H9 (cell line): ENCODE measurements at regions not wholly inside any gene's neighbourhood (a gene's known extent, or its start where the extent isn't known, plus 50 kb on each side); places are given as distances from the start of the nearest gene placed in this dataset.

Experiments
- DNase-seq: peaks from one replicate; pipeline ENCODE4 v3.0.0-alpha.2; 2017
- H2AFZ ChIP-seq: one replicate; pipeline ENCODE4 v1.6.1; 2013; ENCODE audit warnings: mild to moderate bottlenecking, low read length, control low read depth, moderate library complexity
- H2AK5ac ChIP-seq: 2 replicates; pipeline ENCODE4 v1.6.1; 2013; ENCODE audit warnings: low read length, control low read depth, mixed read lengths; ENCODE audit not compliant: insufficient read length
- H2BK120ac ChIP-seq: one replicate; pipeline ENCODE4 v1.6.1; 2013; ENCODE audit warnings: low read depth, mild to moderate bottlenecking, low read length, control low read depth, inconsistent platforms; ENCODE audit not compliant: poor library complexity, severe bottlenecking
- H2BK12ac ChIP-seq: 2 replicates; pipeline ENCODE4 v1.6.1; 2013; ENCODE audit warnings: low read length, control low read depth, mixed read lengths, low read depth; ENCODE audit not compliant: insufficient read length
- H2BK15ac ChIP-seq: 2 replicates; pipeline ENCODE4 v1.6.1; 2013; ENCODE audit warnings: low read depth, low read length, control low read depth
- H2BK20ac ChIP-seq: one replicate; pipeline ENCODE4 v1.6.1; 2013; ENCODE audit warnings: low read depth, mild to moderate bottlenecking, low read length, control low read depth, inconsistent platforms; ENCODE audit not compliant: poor library complexity, severe bottlenecking
- H2BK5ac ChIP-seq: 2 replicates; pipeline ENCODE4 v1.6.1; 2013; ENCODE audit warnings: low read length, control low read depth, mixed read lengths; ENCODE audit not compliant: insufficient read length
- H3K14ac ChIP-seq: 2 replicates; pipeline ENCODE4 v1.6.1; 2013; ENCODE audit warnings: low read length, control low read depth; ENCODE audit not compliant: insufficient read depth
- H3K18ac ChIP-seq: 2 replicates; pipeline ENCODE4 v1.6.1; 2013; ENCODE audit warnings: low read depth, mild to moderate bottlenecking, mixed read lengths, low read length, control low read depth; ENCODE audit not compliant: insufficient read length
- H3K23ac ChIP-seq: 2 replicates; pipeline ENCODE4 v1.6.1; 2013; ENCODE audit warnings: low read length, control low read depth, mixed read lengths, low read depth; ENCODE audit not compliant: insufficient read length
- H3K23me2 ChIP-seq: 2 replicates; pipeline ENCODE4 v1.6.1; 2013; ENCODE audit warnings: low read depth, mild to moderate bottlenecking, mixed read lengths, low read length, control low read depth; ENCODE audit not compliant: insufficient read length, poor library complexity, severe bottlenecking
- H3K27ac ChIP-seq: 2 replicates; pipeline ENCODE4 v1.5.1; 2013; ENCODE audit warnings: low read length, control low read depth, mixed read lengths, low read depth; ENCODE audit not compliant: insufficient read length
- H3K27me3 ChIP-seq: 2 replicates; pipeline ENCODE4 v1.6.1; 2013; ENCODE audit warnings: low read length, control low read depth, inconsistent platforms; ENCODE audit not compliant: insufficient read depth
- H3K4ac ChIP-seq: 2 replicates; pipeline ENCODE4 v1.6.1; 2013; ENCODE audit warnings: low read depth, mild to moderate bottlenecking, control low read depth, inconsistent platforms, low read length, moderate library complexity
- H3K4me1 ChIP-seq: 2 replicates; pipeline ENCODE4 v1.6.1; 2013; ENCODE audit warnings: low read length, control low read depth, inconsistent platforms; ENCODE audit not compliant: insufficient read depth
- H3K4me2 ChIP-seq: 2 replicates; pipeline ENCODE4 v1.6.1; 2013; ENCODE audit warnings: low read length, control low read depth, mixed read lengths; ENCODE audit not compliant: insufficient read length, insufficient read depth
- H3K56ac ChIP-seq: 2 replicates; pipeline ENCODE4 v1.6.1; 2013; ENCODE audit warnings: low read depth, mild to moderate bottlenecking, mixed read lengths, low read length, control low read depth; ENCODE audit not compliant: insufficient read length
- H3K79me1 ChIP-seq: 2 replicates; pipeline ENCODE4 v1.6.1; 2013; ENCODE audit warnings: low read depth, mild to moderate bottlenecking, moderate library complexity, low read length, control low read depth, inconsistent platforms; ENCODE audit not compliant: insufficient read depth, poor library complexity, severe bottlenecking
- H3K79me2 ChIP-seq: 2 replicates; pipeline ENCODE4 v1.6.1; 2013; ENCODE audit warnings: low read length, control low read depth, inconsistent platforms; ENCODE audit not compliant: insufficient read depth
- H3K9ac ChIP-seq: 2 replicates; pipeline ENCODE4 v1.6.1; 2013; ENCODE audit warnings: low read length, control low read depth, mixed read lengths; ENCODE audit not compliant: insufficient read length; ENCODE audit errors: extremely low read depth
- H3K9me3 ChIP-seq: one replicate; pipeline ENCODE4 v1.6.1; 2013; ENCODE audit warnings: low read depth, low read length, inconsistent platforms; ENCODE audit not compliant: control insufficient read depth
- H3T11ph ChIP-seq: one replicate; pipeline ENCODE4 v1.6.1; 2013; ENCODE audit warnings: mild to moderate bottlenecking, low read length, control low read depth, inconsistent platforms
- H4K20me1 ChIP-seq: one replicate; pipeline ENCODE4 v1.6.1; 2013; ENCODE audit not compliant: control insufficient read depth, insufficient read length, insufficient read depth
- H4K5ac ChIP-seq: 2 replicates; pipeline ENCODE4 v1.6.1; 2013; ENCODE audit warnings: low read depth, mild to moderate bottlenecking, mixed read lengths, low read length, control low read depth; ENCODE audit not compliant: insufficient read length
- H4K8ac ChIP-seq: replicated peaks from 2 replicates; pipeline ENCODE4 v1.6.1; 2013; ENCODE audit warnings: low read length, control low read depth, mixed read lengths, low read depth; ENCODE audit not compliant: insufficient read length
- H4K91ac ChIP-seq: 2 replicates; pipeline ENCODE4 v1.6.1; 2013; ENCODE audit warnings: low read depth, mild to moderate bottlenecking, moderate library complexity, mixed read lengths, low read length, control low read depth; ENCODE audit not compliant: insufficient read length
- H3K27ac Mint-ChIP-seq, 3 experiments: 2 replicates in 2 of 3; 3 replicates in 1 of 3; pipeline ENCODE4 v1.8.0; 2020 to 2021; ENCODE audit warnings: mixed read lengths in 3 of 3, mild to moderate bottlenecking in 1 of 3, moderate library complexity in 1 of 3
- H3K27me3 Mint-ChIP-seq: 2 replicates; pipeline ENCODE4 v1.8.0; 2021; ENCODE audit warnings: low read depth, mild to moderate bottlenecking, moderate library complexity, mixed read lengths
- H3K36me3 Mint-ChIP-seq, 3 experiments: 2 replicates in 2 of 3; 3 replicates in 1 of 3; pipeline ENCODE4 v1.8.0; 2020 to 2021; ENCODE audit warnings: low read depth in 3 of 3, mixed read lengths in 3 of 3; ENCODE audit not compliant: insufficient read depth in 1 of 3
- H3K4me1 Mint-ChIP-seq, 2 experiments: 2 replicates each; pipeline ENCODE4 v1.8.0; 2020; ENCODE audit warnings: mixed read lengths in 2 of 2
- H3K4me3 Mint-ChIP-seq, 2 experiments: 2 replicates in 1 of 2; 3 replicates in 1 of 2; pipeline ENCODE4 v1.8.0; 2020 to 2021; ENCODE audit warnings: mild to moderate bottlenecking in 2 of 2, mixed read lengths in 2 of 2, moderate library complexity in 1 of 2
- H3K9me3 Mint-ChIP-seq, 2 experiments: 2 replicates in 1 of 2; 3 replicates in 1 of 2; pipeline ENCODE4 v1.8.0; 2020; ENCODE audit warnings: mild to moderate bottlenecking in 2 of 2, mixed read lengths in 2 of 2, moderate library complexity in 1 of 2
- CTCF ChIP-seq: fragments of 200-600 bp; sonication (generic); conservative IDR thresholded peaks from 3 replicates; pipeline ENCODE4 v1.8.0; 2021; ENCODE audit warnings: antibody characterized with exemption, mild to moderate bottlenecking
- WGBS: extraction: QIAGEN DNeasy Blood & Tissue Kit; methylation state at CpG from one replicate; pipeline ENCODE4 v1.1.7; 2013; ENCODE audit warnings: missing lambda C conversion rate, low lambda C conversion rate, mixed read lengths; ENCODE audit not compliant: insufficient read length; ENCODE audit errors: extremely low coverage; 5-methylcytosine and 5-hydroxymethylcytosine counted together

GRCh38 chr20:24296477-24297261, 172.8 kb upstream of the SYNDIG1 start:
- Histone ChIP-seq H3K9me3 (no peaks in the 10 kb centered on the region), H4K91ac (no peak overlapping the region), H2BK15ac (no peak overlapping the region), H3K79me2 (no peaks in the 10 kb centered on the region), H3K56ac (no peak overlapping the region), H3K14ac (no peak overlapping the region), H3K27ac (no peak overlapping the region), H3K79me1 (no peaks in the 10 kb centered on the region), H2BK120ac (no peak overlapping the region), H2AK5ac (no peak overlapping the region), H2BK5ac (no peak overlapping the region), H2BK12ac (no peak overlapping the region), H4K20me1 (no peaks in the 10 kb centered on the region), H2AFZ (no peak overlapping the region), H3K4ac (no peak overlapping the region), H3T11ph (no peak overlapping the region), H2BK20ac (no peak overlapping the region), H4K5ac (no peak overlapping the region), H3K18ac (no peak overlapping the region), H3K27me3 (no peaks in the 10 kb centered on the region), H3K9ac (no peak overlapping the region), H3K23ac (no peak overlapping the region), H3K4me2 (no peak overlapping the region), H3K23me2 (no peaks in the 10 kb centered on the region), H4K8ac (no peak overlapping the region), H3K4me1 (peaks cover 6% of the 10 kb centered on the region; the same call in 1 of the 2 replicates)
- no peak for TF ChIP-seq CTCF
- no CpG with 5 or more reads among the region's 6 CpGs for WGBS
- DNase-seq = no peak
- Mint-ChIP-seq H3K27ac (no peak overlapping the region), H3K4me1 (peaks cover 10% of the 10 kb centered on the region in 2 experiments), H3K9me3 (no peaks in the 10 kb centered on the region), H3K27me3 (no peaks in the 10 kb centered on the region; the same call in none of the 2 replicates), H3K4me3 (no peak overlapping the region), H3K36me3 (no peaks in the 10 kb centered on the region)
